GM20000 (cell line): ENCODE measurements at regions not wholly inside any gene's neighbourhood (a gene's known extent, or its start where the extent isn't known, plus 50 kb on each side); places are given as distances from the start of the nearest gene placed in this dataset.

Experiments
- DNase-seq: peaks from one replicate; pipeline ENCODE4 v3.0.0; 2012; ENCODE audit warnings: low spot score
- TF ChIP-seq, protein P1 (sequence below): IDR thresholded peaks from 2 replicates; pipeline ENCODE4 v1.5.1; 2012; ENCODE audit warnings: mild to moderate bottlenecking, control low read depth; ENCODE audit errors: extremely low read depth, missing control alignments

DNA sequence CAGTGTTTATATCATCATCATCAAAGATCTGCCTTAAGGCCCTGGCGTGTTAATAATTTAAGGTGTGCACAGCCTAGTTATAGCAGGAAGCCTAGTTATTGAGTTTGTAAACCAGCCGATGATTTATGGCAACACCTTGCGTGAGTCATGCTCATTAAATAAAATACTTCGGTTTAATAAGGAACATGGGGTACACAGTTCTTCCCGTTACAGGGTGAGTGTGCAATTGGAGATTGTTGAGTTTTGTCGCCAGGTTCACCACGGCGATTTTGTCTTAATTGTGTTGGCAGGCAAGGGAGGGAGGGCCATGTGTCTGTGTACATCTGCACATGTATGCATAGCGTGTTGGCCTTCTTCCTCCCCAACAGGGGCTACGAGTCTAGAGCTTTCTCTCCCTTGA, 104.0 kb downstream of the TFAP2A start:
- DNase-seq, result no peak
- TF ChIP-seq, protein P1, sequence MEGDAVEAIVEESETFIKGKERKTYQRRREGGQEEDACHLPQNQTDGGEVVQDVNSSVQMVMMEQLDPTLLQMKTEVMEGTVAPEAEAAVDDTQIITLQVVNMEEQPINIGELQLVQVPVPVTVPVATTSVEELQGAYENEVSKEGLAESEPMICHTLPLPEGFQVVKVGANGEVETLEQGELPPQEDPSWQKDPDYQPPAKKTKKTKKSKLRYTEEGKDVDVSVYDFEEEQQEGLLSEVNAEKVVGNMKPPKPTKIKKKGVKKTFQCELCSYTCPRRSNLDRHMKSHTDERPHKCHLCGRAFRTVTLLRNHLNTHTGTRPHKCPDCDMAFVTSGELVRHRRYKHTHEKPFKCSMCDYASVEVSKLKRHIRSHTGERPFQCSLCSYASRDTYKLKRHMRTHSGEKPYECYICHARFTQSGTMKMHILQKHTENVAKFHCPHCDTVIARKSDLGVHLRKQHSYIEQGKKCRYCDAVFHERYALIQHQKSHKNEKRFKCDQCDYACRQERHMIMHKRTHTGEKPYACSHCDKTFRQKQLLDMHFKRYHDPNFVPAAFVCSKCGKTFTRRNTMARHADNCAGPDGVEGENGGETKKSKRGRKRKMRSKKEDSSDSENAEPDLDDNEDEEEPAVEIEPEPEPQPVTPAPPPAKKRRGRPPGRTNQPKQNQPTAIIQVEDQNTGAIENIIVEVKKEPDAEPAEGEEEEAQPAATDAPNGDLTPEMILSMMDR, result no peak

DNA sequence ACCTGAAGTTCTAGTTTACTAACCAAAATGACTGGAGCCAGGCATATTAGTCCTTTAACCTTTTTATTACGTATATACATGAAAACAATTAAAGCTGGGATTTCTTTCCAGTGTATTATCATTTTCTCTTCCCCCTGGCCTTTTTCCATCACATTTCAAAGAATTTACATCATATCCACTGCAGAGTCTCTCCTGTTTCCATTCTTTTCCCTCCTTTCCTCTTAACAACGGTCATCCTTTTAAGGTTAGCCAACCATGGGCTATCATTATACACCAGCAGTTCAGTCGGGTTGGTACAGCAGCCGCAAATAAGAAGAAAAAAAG, 104.6 kb downstream of the TFAP2A start:
- TF ChIP-seq, protein P1, result no peak
- no peak for DNase-seq

DNA sequence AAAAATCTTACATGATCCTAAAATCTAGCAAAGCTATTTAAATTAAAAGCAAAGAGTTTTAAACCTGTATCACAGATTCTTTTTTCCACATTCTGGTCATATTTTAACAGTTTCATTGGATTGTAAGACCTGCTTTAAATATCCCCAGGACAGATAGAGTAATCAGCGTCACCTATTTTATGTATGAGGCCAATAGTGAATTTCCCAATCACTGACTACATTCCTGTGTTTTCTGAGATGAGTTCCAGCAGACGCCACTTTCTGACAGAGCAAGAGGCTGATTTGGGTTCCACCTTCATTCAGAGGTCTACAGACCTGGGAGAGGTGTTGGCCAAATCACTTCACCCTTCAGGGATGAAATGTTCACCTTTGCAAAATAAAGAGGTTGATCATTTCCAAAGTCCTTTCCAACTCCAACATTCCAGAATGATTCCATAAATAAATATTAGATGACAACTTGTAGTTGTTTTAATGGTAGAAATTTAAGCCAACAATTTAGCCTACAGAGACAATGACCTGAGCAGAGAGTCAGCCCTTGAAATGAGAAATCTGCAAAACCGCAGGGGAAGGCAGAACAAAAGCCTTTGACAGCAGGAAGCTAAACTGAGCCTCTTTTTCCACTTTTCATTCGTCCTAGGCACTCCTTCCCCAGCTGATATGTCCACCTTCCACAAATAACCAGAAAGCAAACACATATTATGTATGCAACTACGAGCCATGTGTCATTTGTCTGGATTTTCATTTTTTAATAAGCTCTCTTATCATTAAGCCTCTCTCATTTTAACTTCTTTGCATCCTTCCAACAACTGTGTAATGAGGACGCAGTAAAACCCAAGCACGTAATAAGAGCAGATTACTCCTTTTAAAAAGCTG, 105.2 kb downstream of the TFAP2A start:
- DNase-seq, result no peak
- TF ChIP-seq, protein P1, result no peak

DNA sequence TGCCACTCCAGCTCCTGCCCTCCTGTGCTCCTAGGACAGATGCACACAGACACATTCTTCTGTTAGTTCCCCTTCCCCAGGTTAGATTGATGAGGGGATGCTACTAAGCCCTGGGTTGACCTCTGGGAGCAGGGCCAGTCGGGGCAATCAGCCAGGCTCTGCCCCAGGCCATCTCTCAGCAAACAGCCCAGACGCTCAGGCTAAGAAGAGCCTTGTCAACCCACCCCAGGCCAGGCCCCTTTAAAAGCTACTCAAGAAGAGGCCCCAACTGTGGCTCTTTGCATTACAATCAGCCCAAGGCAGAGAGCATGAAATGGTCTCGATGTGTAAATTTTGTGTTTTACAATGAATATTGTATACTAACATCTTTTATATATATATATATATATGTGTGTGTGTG, 107.4 kb downstream of the TFAP2A start:
- TF ChIP-seq, protein P1, result no peak
- no peak for DNase-seq

DNA sequence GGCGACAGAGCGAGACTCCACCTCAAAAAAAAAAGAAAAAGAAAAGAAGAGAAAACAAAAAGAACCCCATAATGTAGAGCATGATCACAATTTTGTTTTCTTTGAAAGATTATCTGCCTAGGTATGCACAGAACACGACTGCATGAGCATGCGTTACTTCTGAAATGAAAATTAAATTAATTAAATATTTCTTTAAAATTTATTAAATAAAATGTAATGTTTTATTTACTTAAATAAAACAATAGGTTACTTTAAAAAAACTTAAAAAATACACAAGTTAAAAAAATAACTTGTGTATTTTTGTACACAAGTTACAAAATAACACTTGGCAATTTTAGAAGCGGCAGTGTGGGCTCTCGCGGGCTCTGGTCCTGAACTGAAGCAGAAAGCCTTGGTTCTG, 107.8 kb downstream of the TFAP2A start:
- no peak for DNase-seq
- TF ChIP-seq, protein P1, result no peak

DNA sequence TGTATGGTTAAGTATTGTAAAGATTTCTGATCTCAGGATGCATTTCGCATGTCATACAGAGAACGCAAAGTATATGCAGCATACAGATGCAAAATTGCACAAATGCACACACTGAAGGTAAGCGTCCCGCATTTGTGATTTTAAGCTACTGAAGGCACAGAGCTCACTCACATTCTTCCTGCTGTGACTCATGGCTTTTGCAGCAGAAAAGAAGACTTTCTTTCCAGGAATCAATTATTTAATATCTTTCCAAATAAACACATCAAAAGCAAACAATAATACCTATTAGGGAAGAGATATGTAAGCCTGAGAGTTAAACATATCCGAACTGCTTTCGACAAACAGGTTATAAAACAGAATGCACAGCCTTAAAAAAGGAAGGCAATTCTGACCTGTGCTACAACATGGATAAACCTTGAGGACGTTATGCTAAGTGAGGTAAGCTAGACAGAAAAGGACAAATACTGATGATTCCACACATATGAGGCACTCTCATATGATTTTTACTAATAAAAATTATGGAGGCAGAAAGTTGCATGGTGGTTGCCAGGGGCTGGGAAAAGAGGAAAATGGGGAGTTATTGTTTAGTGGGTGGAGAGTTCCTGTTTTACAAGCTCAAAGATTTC, 109.0 kb downstream of the TFAP2A start:
- TF ChIP-seq, protein P1, result no peak
- DNase-seq, result no peak
